K562 (cell line): ENCODE measurements at regions not wholly inside any gene's neighbourhood (a gene's known extent, or its start where the extent isn't known, plus 50 kb on each side); places are given as distances from the start of the nearest gene placed in this dataset.

ENCODE experiments used
- ATAC-seq: fragments of 200-7000 bp; cut with Tn5 transposase; 3 replicates; pipeline ENCODE4 v1.9.1; 2020; ENCODE audit warnings: moderate library complexity
- BruUV-seq: library from RNA; stranded (reverse); fragments of 400-500 nt; replicated peaks from 2 replicates; lab custom pipeline; 2021; lab: Mats Ljungman, UMichigan
- CTCF ChIA-PET: fragments of 300-600 bp; formaldehyde crosslinking; extraction: SDS; loops from one replicate; lab custom pipeline; 2021; ENCODE audit warnings: low intra/inter-chr PET ratio; lab: Yijun Ruan, JAX
- POLR2A ChIA-PET: fragments of 300-600, 350-650 bp; sonication (Branson Sonifier 250); formaldehyde crosslinking; extraction: SDS; loops from one replicate; lab custom pipeline; 2021; ENCODE audit warnings: antibody characterized with exemption, inconsistent platforms; lab: Yijun Ruan, JAX
- DNase-seq, 4 experiments: peaks; one replicate each; pipeline versions ENCODE4 v3.0.0 to v3.0.0-alpha.2; 2011 to 2018; ENCODE audit warnings: low spot score in 3 of 4, mixed read lengths in 3 of 4; ENCODE audit errors: extremely low read depth in 1 of 4
- FAIRE-seq: peaks from 2 replicates; lab custom pipeline; 2011; peaks lifted over from hg19 to GRCh38; lab: Jason Lieb, UNC
- H2AFZ ChIP-seq: 2 replicates; pipeline ENCODE4 v1.6.0; 2011; ENCODE audit warnings: low read depth, low read length, control low read depth, inconsistent platforms
- H3K27ac ChIP-seq: fragments of 200-600 bp; 3 replicates; pipeline ENCODE4 v1.8.0; 2011; ENCODE audit warnings: low read depth, mild to moderate bottlenecking, control low read depth, inconsistent platforms, low read length, moderate library complexity, mixed read lengths; ENCODE audit errors: extremely low read depth
- H3K27me3 ChIP-seq, 2 experiments: fragments of 300-600 bp in 1 of 2; 2 replicates in 1 of 2; 3 replicates in 1 of 2; pipeline versions ENCODE4 v1.6.0 to v1.8.0; 2011; ENCODE audit warnings: inconsistent platforms in 2 of 2, low read length in 2 of 2, mild to moderate bottlenecking in 1 of 2, mixed read lengths in 1 of 2, moderate library complexity in 1 of 2; ENCODE audit not compliant: control insufficient read depth in 2 of 2, insufficient read depth in 2 of 2
- H3K36me3 ChIP-seq: fragments of 300-600 bp; 3 replicates; pipeline ENCODE4 v1.8.0; 2011; ENCODE audit warnings: mild to moderate bottlenecking, low read length, inconsistent platforms; ENCODE audit not compliant: control insufficient read depth, insufficient read depth
- H3K4me1 ChIP-seq, 2 experiments: fragments of 200-600 bp in 1 of 2; replicated peaks in 1 of 2; 2 replicates in 1 of 2; 3 replicates in 1 of 2; pipeline versions ENCODE4 v1.5.1 to v1.8.0; 2011; ENCODE audit warnings: inconsistent platforms in 2 of 2, low read length in 2 of 2, mild to moderate bottlenecking in 1 of 2, mixed read lengths in 1 of 2, moderate library complexity in 1 of 2; ENCODE audit not compliant: control insufficient read depth in 2 of 2, insufficient read depth in 2 of 2
- H3K4me2 ChIP-seq: 2 replicates; pipeline ENCODE4 v1.6.1; 2011; ENCODE audit warnings: low read length, control low read depth, inconsistent platforms, mixed read lengths; ENCODE audit not compliant: insufficient read depth
- H3K4me3 ChIP-seq: fragments of 200-600 bp; sonication (generic), shearing (Covaris generic); 2 replicates; pipeline ENCODE4 v1.5.1; 2016; ENCODE audit warnings: control low read depth, inconsistent platforms
- H3K79me2 ChIP-seq: fragments of 200-600 bp; 3 replicates; pipeline ENCODE4 v1.8.0; 2011; ENCODE audit warnings: low read length, inconsistent platforms; ENCODE audit not compliant: control insufficient read depth, insufficient read depth
- H3K9ac ChIP-seq, 2 experiments: 2 replicates each; pipeline versions ENCODE4 v1.6.0 to v1.6.1; 2011; ENCODE audit warnings: low read depth in 2 of 2, low read length in 2 of 2, control low read depth in 1 of 2, inconsistent platforms in 1 of 2, mild to moderate bottlenecking in 1 of 2, mixed read lengths in 1 of 2; ENCODE audit not compliant: insufficient read depth in 1 of 2
- H3K9me1 ChIP-seq: one replicate; pipeline ENCODE4 v1.6.0; 2011; ENCODE audit warnings: inconsistent platforms, mild to moderate bottlenecking, low read length, moderate library complexity; ENCODE audit not compliant: control insufficient read depth, insufficient read depth
- H3K9me3 ChIP-seq: replicated peaks from 2 replicates; pipeline ENCODE4 v1.5.1; 2011; ENCODE audit warnings: low read depth, low read length, inconsistent platforms; ENCODE audit not compliant: control insufficient read depth, insufficient read depth
- H4K20me1 ChIP-seq: replicated peaks from 2 replicates; pipeline ENCODE4 v1.6.1; 2011; ENCODE audit warnings: low read length, inconsistent platforms, mixed read lengths; ENCODE audit not compliant: control insufficient read depth, insufficient read depth
- DPF2 ChIP-seq: fragments of 450-650 bp; IDR thresholded peaks from 2 replicates; pipeline ENCODE4 v1.6.1; 2016
- FOXJ2 ChIP-seq: fragments of 200-800 bp; sonication (Bioruptor generic); IDR thresholded peaks from 2 replicates; pipeline ENCODE4 v1.6.1; 2016; ENCODE audit warnings: missing genetic modification characterization, missing compliant biosample characterization
- HMG20A ChIP-seq: fragments of 450-650 bp; formaldehyde crosslinking; conservative IDR thresholded peaks from 2 replicates; pipeline ENCODE4 v1.4.0; 2020; ENCODE audit warnings: mild to moderate bottlenecking, mixed read lengths
- HNRNPK ChIP-seq: fragments of 200-400 bp; formaldehyde crosslinking; IDR thresholded peaks from one replicate; pipeline ENCODE4 v1.6.1; 2018; ENCODE audit warnings: mild to moderate bottlenecking, low read depth, low read length; ENCODE audit not compliant: poor library complexity, severe bottlenecking
- PRMT5 ChIP-seq: sonication (generic); formaldehyde crosslinking; IDR thresholded peaks from 2 replicates; pipeline ENCODE4 v1.5.0; 2020; ENCODE audit warnings: missing genetic modification reagents
- RBM17 ChIP-seq: fragments of 200-400 bp; formaldehyde crosslinking; IDR thresholded peaks from 2 replicates; pipeline ENCODE4 v1.6.1; 2017; ENCODE audit warnings: low read depth, mild to moderate bottlenecking, low read length, borderline replicate concordance
- RBM22 ChIP-seq: fragments of 200-400 bp; formaldehyde crosslinking; IDR thresholded peaks from 2 replicates; pipeline ENCODE4 v1.6.1; 2018; ENCODE audit warnings: low read length, low read depth; ENCODE audit not compliant: poor library complexity, severe bottlenecking
- SUPT5H ChIP-seq: fragments of 450-650 bp; IDR thresholded peaks from 2 replicates; pipeline ENCODE4 v1.6.1; 2016
- ZEB2 ChIP-seq: fragments of 450-650 bp; IDR thresholded peaks from 2 replicates; pipeline ENCODE4 v1.6.1; 2016
- ZFX ChIP-seq: sonication (generic); formaldehyde crosslinking; IDR thresholded peaks from 2 replicates; pipeline ENCODE4 v1.8.0; 2022; ENCODE audit warnings: mild to moderate bottlenecking, missing genetic modification reagents, moderate library complexity
- ZNF644 ChIP-seq: fragments of 200-800 bp; sonication (Bioruptor generic); IDR thresholded peaks from 2 replicates; pipeline ENCODE4 v1.6.1; 2016; ENCODE audit warnings: low read depth, missing genetic modification characterization, missing compliant biosample characterization
- WGBS: fragments of 100-300 bp; shearing (Covaris generic); methylation state at CpG from one replicate; pipeline ENCODE4 v1.1.6; 2016; ENCODE audit warnings: low coverage, mixed read lengths; ENCODE audit not compliant: insufficient coverage; ENCODE audit errors: missing lambda C conversion rate; 5-methylcytosine and 5-hydroxymethylcytosine counted together
- in situ Hi-C: fragments of 300-500 bp; cut with MboI; formaldehyde crosslinking; loops from 4 replicates; pipeline ENCODE4 v1.15.0; 2018; ENCODE audit warnings: inconsistent platforms, mixed read lengths
- intact Hi-C: fragments of 100-400 bp; cut with micrococcal nuclease; formaldehyde crosslinking; loops from 2 replicates; pipeline ENCODE4 v1.14.2; 2022
- TF ChIP-seq, protein P1 (sequence below): sonication (generic); formaldehyde crosslinking; IDR thresholded peaks from 2 replicates; pipeline ENCODE4 v1.5.0; 2020; ENCODE audit warnings: missing genetic modification reagents
- TF ChIP-seq, protein P2 (sequence below): fragments of 450-650 bp; IDR thresholded peaks from 2 replicates; pipeline ENCODE4 v1.6.1; 2016; ENCODE audit warnings: low read depth, mild to moderate bottlenecking, moderate library complexity

DNA sequence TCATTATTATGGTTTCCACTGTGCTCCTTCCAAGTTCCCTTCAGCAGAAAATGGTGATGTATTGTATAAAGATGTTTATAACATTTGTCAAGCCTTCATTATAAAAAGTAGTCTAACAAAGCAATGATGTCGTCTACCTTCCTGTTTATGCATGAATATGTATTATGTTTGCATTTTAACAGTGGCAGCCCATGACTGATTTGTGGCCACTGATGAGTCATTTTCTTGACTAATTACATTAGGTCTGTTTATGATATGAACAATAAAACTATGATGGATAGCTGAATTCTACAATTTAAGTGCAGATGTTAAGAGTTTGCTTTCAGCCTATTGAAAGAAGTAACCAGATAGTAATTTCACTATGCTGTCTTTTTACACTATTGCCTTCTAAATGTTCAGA, 75.4 kb upstream of the ADAMTS19 start:
- TF ChIP-seq ZEB2 (no peak), HMG20A (CRISPR knock-in tag) (no peak), RBM22 (no peak), FOXJ2 (tag) (no peak), ZNF644 (tag) (no peak), DPF2 (no peak), PRMT5 (CRISPR knock-in tag) (no peak), RBM17 (no peak), ZFX (CRISPR knock-in tag) (no peak), HNRNPK (no peak), SUPT5H (no peak)
- TF ChIP-seq, protein P1, sequence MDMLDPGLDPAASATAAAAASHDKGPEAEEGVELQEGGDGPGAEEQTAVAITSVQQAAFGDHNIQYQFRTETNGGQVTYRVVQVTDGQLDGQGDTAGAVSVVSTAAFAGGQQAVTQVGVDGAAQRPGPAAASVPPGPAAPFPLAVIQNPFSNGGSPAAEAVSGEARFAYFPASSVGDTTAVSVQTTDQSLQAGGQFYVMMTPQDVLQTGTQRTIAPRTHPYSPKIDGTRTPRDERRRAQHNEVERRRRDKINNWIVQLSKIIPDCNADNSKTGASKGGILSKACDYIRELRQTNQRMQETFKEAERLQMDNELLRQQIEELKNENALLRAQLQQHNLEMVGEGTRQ (CRISPR knock-in tag) = no peak
- TF ChIP-seq, protein P2, sequence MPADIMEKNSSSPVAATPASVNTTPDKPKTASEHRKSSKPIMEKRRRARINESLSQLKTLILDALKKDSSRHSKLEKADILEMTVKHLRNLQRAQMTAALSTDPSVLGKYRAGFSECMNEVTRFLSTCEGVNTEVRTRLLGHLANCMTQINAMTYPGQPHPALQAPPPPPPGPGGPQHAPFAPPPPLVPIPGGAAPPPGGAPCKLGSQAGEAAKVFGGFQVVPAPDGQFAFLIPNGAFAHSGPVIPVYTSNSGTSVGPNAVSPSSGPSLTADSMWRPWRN = no peak
- no peak overlapping the region for H3K9ac ChIP-seq
- no peaks in the 10 kb centered on the region for H3K9me1 ChIP-seq
- no peaks in the 10 kb centered on the region for H3K79me2 ChIP-seq
- CTCF ChIA-PET = no interaction called here
- H3K4me2 ChIP-seq = no peak overlapping the region
- no peaks in the 10 kb centered on the region for H3K4me1 ChIP-seq
- FAIRE-seq (no peak), DNase-seq (no peak), ATAC-seq (no peak)
- no peaks in the 10 kb centered on the region for H3K9me3 ChIP-seq
- H3K4me3 ChIP-seq = no peak overlapping the region
- no TSS peak for BruUV-seq
- H3K27ac ChIP-seq = no peak overlapping the region
- H4K20me1 ChIP-seq = no peaks in the 10 kb centered on the region
- H3K27me3 ChIP-seq = no peaks in the 10 kb centered on the region
- no peaks in the 10 kb centered on the region for H3K36me3 ChIP-seq
- in situ Hi-C loops (no loop called here), intact Hi-C loops (no loop called here)
- POLR2A ChIA-PET = no interaction called here
- H2AFZ ChIP-seq = no peak overlapping the region
- WGBS = 0% methylated on average over 1 of the region's 1 CpG
